ENCODE measurements at regions not wholly inside any gene's neighbourhood (a gene's known extent, or its start where the extent isn't known, plus 50 kb on each side); places are given as distances from the start of the nearest gene placed in this dataset.
"Not testable (repeated sequence)": the region's sequence is repeated elsewhere in the genome, so short reads cannot be mapped to it uniquely, and the experiment has no call there.

- DNase-seq: no peak
Measured at GRCh38 chr7:130949550-130949949, 215.5 kb upstream of the KLF14 start.

- no peak for DNase-seq
Measured at GRCh38 chr7:130950054-130950453, 216.0 kb upstream of the KLF14 start.

GRCh38 chr7:130950741-130951140 lies 216.7 kb upstream of the KLF14 start:
- no peak for DNase-seq

GRCh38 chr7:130951303-130951975 lies 217.4 kb upstream of the KLF14 start:
- DNase-seq: no peak

- DNase-seq: no peak
Measured at GRCh38 chr7:130951976-130952876, 218.2 kb upstream of the KLF14 start.

- no peak for DNase-seq
Measured at GRCh38 chr7:130953196-130953595, 219.2 kb upstream of the KLF14 start.

GRCh38 chr7:130954918-130955564 lies 221.0 kb upstream of the KLF14 start:
- no peak for DNase-seq

GRCh38 chr7:130955565-130955919 lies 221.5 kb upstream of the KLF14 start:
- no peak for DNase-seq

GRCh38 chr7:130956417-130957136 lies 222.6 kb upstream of the KLF14 start:
- no peak for DNase-seq

- DNase-seq: no peak
Measured at GRCh38 chr7:130957137-130957513, 223.1 kb upstream of the KLF14 start.

GRCh38 chr7:130957722-130958435 lies 223.9 kb upstream of the KLF14 start:
- DNase-seq: not testable (repeated sequence)

- no peak for DNase-seq
Measured at GRCh38 chr7:130958846-130959245, 224.8 kb upstream of the KLF14 start.

GRCh38 chr7:130959743-130960207 lies 225.8 kb upstream of the KLF14 start:
- DNase-seq: no peak

GRCh38 chr7:130960208-130960988 lies 226.4 kb upstream of the KLF14 start:
- DNase-seq: no peak

- DNase-seq: no peak
Measured at GRCh38 chr7:130961128-130961601, 227.2 kb upstream of the KLF14 start.

- DNase-seq: no peak
Measured at GRCh38 chr7:130962109-130962508, 228.1 kb upstream of the KLF14 start.

- DNase-seq: no peak
Measured at GRCh38 chr7:130963339-130963738, 229.3 kb upstream of the KLF14 start.

GRCh38 chr7:130965515-130965914 lies 231.5 kb upstream of the KLF14 start:
- DNase-seq: no peak

- no peak for DNase-seq
Measured at GRCh38 chr7:130966246-130967009, 232.4 kb upstream of the KLF14 start.

GRCh38 chr7:130970196-130970595 lies 236.2 kb upstream of the KLF14 start:
- no peak for DNase-seq

- no peak for DNase-seq
Measured at GRCh38 chr7:130970696-130971095, 236.7 kb upstream of the KLF14 start.
